Urinary bladder (tissue), 3 donors: ENCODE measurements at regions not wholly inside any gene's neighbourhood (a gene's known extent, or its start where the extent isn't known, plus 50 kb on each side); places are given as distances from the start of the nearest gene placed in this dataset.
A peak's percentile ranks its signal among the peaks of the same experiment; 100 is the strongest.

Source experiments
- DNase-seq: peaks from one replicate; pipeline ENCODE4 v3.0.0-alpha.2; 2015; ENCODE audit errors: extremely low spot score
- H3K27ac ChIP-seq: one replicate; pipeline ENCODE4 v1.5.1; 2013; ENCODE audit warnings: low read depth, mild to moderate bottlenecking, moderate library complexity
- H3K36me3 ChIP-seq: one replicate; pipeline ENCODE4 v1.6.1; 2013; ENCODE audit warnings: mild to moderate bottlenecking, moderate library complexity; ENCODE audit not compliant: insufficient read depth
- H3K4me1 ChIP-seq: one replicate; pipeline ENCODE4 v1.6.1; 2013; ENCODE audit warnings: mild to moderate bottlenecking, moderate library complexity; ENCODE audit not compliant: insufficient read depth
- H3K4me3 ChIP-seq: one replicate; pipeline ENCODE4 v1.5.1; 2013; ENCODE audit warnings: low read depth, low read length
- WGBS: extraction: QIAGEN DNeasy Blood & Tissue Kit; methylation state at CpG from one replicate; pipeline ENCODE4 v1.1.7; 2013; 5-methylcytosine and 5-hydroxymethylcytosine counted together
- donor health status: healthy with polysubstance abuse.
- donor health status: healthy.

GRCh38 chr3:111338059-111338698 lies 203.8 kb upstream of the CD96 start:
- 78% methylated on average over 4 of the region's 4 CpGs for WGBS
- no peaks in the 10 kb centered on the region for H3K36me3 ChIP-seq
- no peak overlapping the region for H3K4me3 ChIP-seq
- no peak for DNase-seq
- H3K27ac ChIP-seq: no peak overlapping the region
- no peaks in the 10 kb centered on the region for H3K4me1 ChIP-seq

- H3K4me1 ChIP-seq: no peaks in the 10 kb centered on the region
- no peak for DNase-seq
- H3K27ac ChIP-seq: no peak overlapping the region
- no peak overlapping the region for H3K4me3 ChIP-seq
- H3K36me3 ChIP-seq: no peaks in the 10 kb centered on the region
These were observed 203.0 kb upstream of the CD96 start for GRCh38 chr3:111339017-111339416.

GRCh38 chr3:111351334-111351733 lies 190.7 kb upstream of the CD96 start:
- Histone ChIP-seq H3K27ac (no peak overlapping the region), H3K36me3 (no peaks in the 10 kb centered on the region), H3K4me1 (no peaks in the 10 kb centered on the region), H3K4me3 (no peak overlapping the region)
- 65% methylated on average over 1 of the region's 1 CpG for WGBS
- DNase-seq: no peak

- Histone ChIP-seq H3K27ac (no peak overlapping the region), H3K4me3 (no peak overlapping the region), H3K4me1 (no peaks in the 10 kb centered on the region), H3K36me3 (no peaks in the 10 kb centered on the region)
- 75% methylated on average over 2 of the region's 2 CpGs for WGBS
- DNase-seq: no peak
These were observed 189.4 kb upstream of the CD96 start for GRCh38 chr3:111352585-111352984.

- 82% methylated on average over 4 of the region's 4 CpGs for WGBS
- Histone ChIP-seq H3K4me3 (no peak overlapping the region), H3K36me3 (no peaks in the 10 kb centered on the region), H3K27ac (no peak overlapping the region), H3K4me1 (no peaks in the 10 kb centered on the region)
- DNase-seq: no peak
These were observed 182.6 kb upstream of the CD96 start for GRCh38 chr3:111359261-111360030.

- Histone ChIP-seq H3K27ac (no peak overlapping the region), H3K36me3 (no peaks in the 10 kb centered on the region), H3K4me3 (no peak overlapping the region), H3K4me1 (no peaks in the 10 kb centered on the region)
- 9% methylated on average over 1 of the region's 1 CpG for WGBS
- peak; percentile 25 for DNase-seq
These were observed 179.5 kb upstream of the CD96 start for GRCh38 chr3:111362381-111363009.

GRCh38 chr3:111366515-111366914 lies 175.5 kb upstream of the CD96 start:
- Histone ChIP-seq H3K27ac (no peak overlapping the region), H3K36me3 (no peaks in the 10 kb centered on the region), H3K4me3 (no peak overlapping the region), H3K4me1 (no peaks in the 10 kb centered on the region)
- WGBS: 40% methylated on average over 4 of the region's 4 CpGs
- no peak for DNase-seq

GRCh38 chr3:111368056-111368455 lies 173.9 kb upstream of the CD96 start:
- Histone ChIP-seq H3K4me3 (no peak overlapping the region), H3K36me3 (no peaks in the 10 kb centered on the region), H3K27ac (no peak overlapping the region), H3K4me1 (no peaks in the 10 kb centered on the region)
- WGBS: 99% methylated on average over 1 of the region's 1 CpG
- DNase-seq: no peak

GRCh38 chr3:111369958-111370357 lies 172.0 kb upstream of the CD96 start:
- H3K4me1 ChIP-seq: no peaks in the 10 kb centered on the region
- DNase-seq: no peak
- no peaks in the 10 kb centered on the region for H3K36me3 ChIP-seq
- H3K4me3 ChIP-seq: no peak overlapping the region
- H3K27ac ChIP-seq: no peak overlapping the region

GRCh38 chr3:111373239-111373638 lies 168.8 kb upstream of the CD96 start:
- Histone ChIP-seq H3K36me3 (no peaks in the 10 kb centered on the region), H3K27ac (no peak overlapping the region), H3K4me1 (no peaks in the 10 kb centered on the region), H3K4me3 (no peak overlapping the region)
- WGBS: 97% methylated on average over 3 of the region's 3 CpGs
- DNase-seq: no peak

GRCh38 chr3:111373861-111374260 lies 168.1 kb upstream of the CD96 start:
- DNase-seq: no peak
- no peaks in the 10 kb centered on the region for H3K4me1 ChIP-seq
- no peaks in the 10 kb centered on the region for H3K36me3 ChIP-seq
- H3K4me3 ChIP-seq: no peak overlapping the region
- H3K27ac ChIP-seq: no peak overlapping the region

GRCh38 chr3:111385971-111386495 lies 156.0 kb upstream of the CD96 start:
- no peak overlapping the region for H3K4me3 ChIP-seq

GRCh38 chr3:111392894-111393398 lies 149.1 kb upstream of the CD96 start:
- DNase-seq: no peak
- Histone ChIP-seq H3K4me3 (no peak overlapping the region), H3K27ac (no peak overlapping the region), H3K36me3 (no peaks in the 10 kb centered on the region), H3K4me1 (no peaks in the 10 kb centered on the region)
- 79% methylated on average over 2 of the region's 2 CpGs for WGBS

More at GRCh38 chr3:111385971-111386495, 156.0 kb upstream of the CD96 start:
- WGBS: 78% methylated on average over 4 of the region's 4 CpGs
- no peak overlapping the region for H3K27ac ChIP-seq
- no peaks in the 10 kb centered on the region for H3K4me1 ChIP-seq
- DNase-seq: no peak
- H3K36me3 ChIP-seq: no peaks in the 10 kb centered on the region

- WGBS: 87% methylated on average over 4 of the region's 4 CpGs
- no peaks in the 10 kb centered on the region for H3K36me3 ChIP-seq
These were observed 129.3 kb upstream of the CD96 start for GRCh38 chr3:111412656-111413055.

More at GRCh38 chr3:111412656-111413055, 129.3 kb upstream of the CD96 start:
- H3K4me1 ChIP-seq: no peaks in the 10 kb centered on the region
- DNase-seq: no peak
- no peak overlapping the region for H3K27ac ChIP-seq
- H3K4me3 ChIP-seq: no peak overlapping the region
